Stimulated activated effector memory CD8-positive, alpha-beta T cell treated with anti-CD3 and anti-CD28 coated beads, Interleukin-12 subunit alpha, Interleukin-12 subunit beta, amount 100 ng/mL, for 72 hours (primary cell): ENCODE measurements at regions not wholly inside any gene's neighbourhood (a gene's known extent, or its start where the extent isn't known, plus 50 kb on each side); places are given as distances from the start of the nearest gene placed in this dataset.

Experiments used
- ATAC-seq: fragments of 150-1000 bp; cut with Tn5 transposase; 2 replicates; pipeline ENCODE4 v1.10.0; 2021
- DNase-seq, 2 donors: peaks; one replicate each; pipeline ENCODE4 v3.0.0; 2021 to 2022; ENCODE audit warnings: low spot score in 2 of 2
- H3K27ac Mint-ChIP-seq: one replicate; pipeline ENCODE4 v1.8.0; 2022; ENCODE audit warnings: mild to moderate bottlenecking, mixed read lengths
- H3K36me3 Mint-ChIP-seq: one replicate; pipeline ENCODE4 v1.8.0; 2022; ENCODE audit warnings: mild to moderate bottlenecking, mixed read lengths
- H3K4me1 Mint-ChIP-seq: one replicate; pipeline ENCODE4 v1.8.0; 2022; ENCODE audit warnings: mixed read lengths
- H3K4me3 Mint-ChIP-seq: one replicate; pipeline ENCODE4 v1.8.0; 2022; ENCODE audit warnings: mild to moderate bottlenecking, mixed read lengths
- H3K9me3 Mint-ChIP-seq: one replicate; pipeline ENCODE4 v1.8.0; 2022; ENCODE audit warnings: mixed read lengths

- peaks cover 2% of the 10 kb centered on the region for H3K9me3 Mint-ChIP-seq
- no peak for DNase-seq
These were observed 323.9 kb upstream of the GBE1 start for GRCh38 chr3:82085356-82085755.

GRCh38 chr3:82084824-82085223 is 323.4 kb upstream of the GBE1 start:
- Mint-ChIP-seq H3K9me3 (peaks cover 2% of the 10 kb centered on the region), H3K4me1 (no peaks in the 10 kb centered on the region), H3K36me3 (no peaks in the 10 kb centered on the region), H3K4me3 (no peak overlapping the region), H3K27ac (no peak overlapping the region)
- no peak for ATAC-seq
- DNase-seq = no peak

More at GRCh38 chr3:82085356-82085755, 323.9 kb upstream of the GBE1 start:
- no peak for ATAC-seq
- H3K27ac Mint-ChIP-seq = no peak overlapping the region
- H3K4me1 Mint-ChIP-seq = no peaks in the 10 kb centered on the region
- no peak overlapping the region for H3K4me3 Mint-ChIP-seq
- no peaks in the 10 kb centered on the region for H3K36me3 Mint-ChIP-seq

DNA sequence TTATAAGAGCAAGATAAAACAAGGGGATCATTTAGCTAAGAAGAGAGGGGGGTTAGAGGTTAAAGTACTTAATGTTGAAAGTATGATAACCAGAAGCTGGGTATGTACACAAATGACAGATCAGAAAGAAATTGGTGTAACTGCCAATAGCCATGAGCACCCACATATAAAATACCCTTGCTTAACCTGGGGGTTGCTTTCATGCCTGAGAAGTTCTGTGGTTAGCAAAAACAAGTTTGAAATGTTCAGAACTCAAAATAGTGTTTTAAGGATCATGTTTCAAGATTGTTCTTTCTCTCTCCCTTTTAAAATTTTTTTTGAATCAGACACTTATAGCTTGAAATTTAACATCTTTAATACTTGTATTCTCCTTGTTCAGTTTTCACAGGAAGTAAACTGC is 321.4 kb upstream of the GBE1 start:
- H3K27ac Mint-ChIP-seq = no peak overlapping the region
- H3K9me3 Mint-ChIP-seq = peaks cover under 1% of the 10 kb centered on the region
- ATAC-seq = no peak
- no peak for DNase-seq
- H3K4me1 Mint-ChIP-seq = no peaks in the 10 kb centered on the region
- H3K36me3 Mint-ChIP-seq = no peaks in the 10 kb centered on the region
- no peak overlapping the region for H3K4me3 Mint-ChIP-seq

GRCh38 chr3:82081351-82081750 is 319.9 kb upstream of the GBE1 start:
- Mint-ChIP-seq H3K9me3 (no peaks in the 10 kb centered on the region), H3K27ac (no peak overlapping the region), H3K36me3 (no peaks in the 10 kb centered on the region), H3K4me3 (no peak overlapping the region), H3K4me1 (no peaks in the 10 kb centered on the region)
- DNase-seq = no peak
- no peak for ATAC-seq

- no peaks in the 10 kb centered on the region for H3K36me3 Mint-ChIP-seq
- H3K4me3 Mint-ChIP-seq = no peak overlapping the region
- no peaks in the 10 kb centered on the region for H3K4me1 Mint-ChIP-seq
- no peak overlapping the region for H3K27ac Mint-ChIP-seq
- H3K9me3 Mint-ChIP-seq = no peaks in the 10 kb centered on the region
- DNase-seq (no peak), ATAC-seq (no peak)
These were observed 319.3 kb upstream of the GBE1 start for GRCh38 chr3:82080792-82081191.

GRCh38 chr3:82080261-82080660 is 318.8 kb upstream of the GBE1 start:
- Mint-ChIP-seq H3K27ac (no peak overlapping the region), H3K4me1 (no peaks in the 10 kb centered on the region), H3K36me3 (no peaks in the 10 kb centered on the region), H3K4me3 (no peak overlapping the region), H3K9me3 (no peaks in the 10 kb centered on the region)
- no peak for DNase-seq
- ATAC-seq = no peak

GRCh38 chr3:82079335-82079890 is 318.0 kb upstream of the GBE1 start:
- H3K9me3 Mint-ChIP-seq = no peaks in the 10 kb centered on the region

DNA sequence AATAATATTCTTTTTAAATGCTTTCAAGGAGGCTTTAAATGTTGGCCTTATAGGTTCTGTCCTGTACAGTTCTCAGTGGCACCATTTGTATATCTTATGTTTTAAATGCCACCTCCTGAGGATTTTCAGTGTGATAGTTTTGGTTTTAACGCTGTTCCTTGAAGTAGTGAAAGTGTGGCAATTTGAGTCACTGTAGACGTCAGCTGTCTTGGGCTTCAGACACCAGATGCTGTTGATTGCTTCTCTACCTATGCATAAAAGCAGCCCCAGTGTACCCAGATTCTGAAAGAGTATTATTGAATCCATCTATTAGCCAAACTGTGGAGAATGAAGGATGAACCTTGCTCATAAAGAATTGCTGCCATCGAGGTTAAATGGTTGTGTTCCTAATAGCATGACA is 316.8 kb upstream of the GBE1 start:
- Mint-ChIP-seq H3K4me3 (no peak overlapping the region), H3K36me3 (no peaks in the 10 kb centered on the region), H3K27ac (no peak overlapping the region), H3K9me3 (no peaks in the 10 kb centered on the region), H3K4me1 (no peaks in the 10 kb centered on the region)
- DNase-seq = no peak
- no peak for ATAC-seq

More at GRCh38 chr3:82079335-82079890, 318.0 kb upstream of the GBE1 start:
- H3K4me1 Mint-ChIP-seq = no peaks in the 10 kb centered on the region
- ATAC-seq (no peak), DNase-seq (no peak)
- no peak overlapping the region for H3K4me3 Mint-ChIP-seq
- H3K27ac Mint-ChIP-seq = no peak overlapping the region
- H3K36me3 Mint-ChIP-seq = no peaks in the 10 kb centered on the region

GRCh38 chr3:82067420-82067819 is 306.0 kb upstream of the GBE1 start:
- peaks cover 5% of the 10 kb centered on the region for H3K9me3 Mint-ChIP-seq
- ATAC-seq = no peak
- no peaks in the 10 kb centered on the region for H3K4me1 Mint-ChIP-seq
- DNase-seq = no peak
- no peaks in the 10 kb centered on the region for H3K36me3 Mint-ChIP-seq
- H3K27ac Mint-ChIP-seq = no peak overlapping the region
- H3K4me3 Mint-ChIP-seq = no peak overlapping the region

DNA sequence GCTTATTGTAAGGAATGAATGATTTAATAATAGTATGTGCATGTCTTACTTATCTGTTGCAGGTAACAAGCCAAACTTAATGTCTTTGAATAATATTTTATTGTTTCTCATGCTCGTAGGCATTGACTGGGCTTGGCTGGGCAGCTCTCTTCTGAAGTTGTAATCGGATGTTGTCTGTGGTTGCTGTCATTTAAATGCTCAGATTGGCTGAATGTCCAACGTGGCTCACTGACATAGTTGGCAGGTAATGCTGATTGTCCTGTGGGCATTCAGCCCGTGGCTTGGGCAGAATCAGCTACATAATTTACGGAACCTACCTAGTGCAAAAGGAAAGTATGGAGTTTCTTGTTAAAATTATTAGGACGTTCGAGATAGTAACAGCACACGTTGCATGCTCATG is 297.4 kb upstream of the GBE1 start:
- DNase-seq (no peak), ATAC-seq (no peak)
- Mint-ChIP-seq H3K27ac (no peak overlapping the region), H3K4me3 (no peak overlapping the region), H3K4me1 (no peaks in the 10 kb centered on the region), H3K36me3 (no peaks in the 10 kb centered on the region), H3K9me3 (no peaks in the 10 kb centered on the region)

DNA sequence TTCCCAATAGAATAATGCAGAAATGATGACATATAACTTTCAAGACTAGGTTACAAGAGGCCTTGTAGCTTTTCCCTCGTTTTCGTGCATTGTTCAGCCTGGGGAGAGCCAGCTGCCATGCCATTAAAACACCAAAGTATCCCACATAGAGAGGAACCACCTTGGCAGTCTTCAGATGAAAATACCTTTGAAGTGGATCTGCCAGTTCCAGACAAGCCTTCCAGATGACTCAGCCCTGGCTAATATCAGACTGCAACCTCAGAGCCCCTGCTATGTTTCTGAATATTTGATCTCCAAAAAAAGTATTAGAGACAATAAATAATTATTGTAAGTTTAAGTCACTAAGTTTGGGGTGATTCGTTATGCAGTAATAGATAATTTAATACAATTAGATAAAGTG is 294.3 kb upstream of the GBE1 start:
- no peak for DNase-seq
- H3K4me3 Mint-ChIP-seq = no peak overlapping the region
- H3K9me3 Mint-ChIP-seq = no peaks in the 10 kb centered on the region
- ATAC-seq = no peak
- no peaks in the 10 kb centered on the region for H3K4me1 Mint-ChIP-seq
- no peaks in the 10 kb centered on the region for H3K36me3 Mint-ChIP-seq
- H3K27ac Mint-ChIP-seq = no peak overlapping the region

DNA sequence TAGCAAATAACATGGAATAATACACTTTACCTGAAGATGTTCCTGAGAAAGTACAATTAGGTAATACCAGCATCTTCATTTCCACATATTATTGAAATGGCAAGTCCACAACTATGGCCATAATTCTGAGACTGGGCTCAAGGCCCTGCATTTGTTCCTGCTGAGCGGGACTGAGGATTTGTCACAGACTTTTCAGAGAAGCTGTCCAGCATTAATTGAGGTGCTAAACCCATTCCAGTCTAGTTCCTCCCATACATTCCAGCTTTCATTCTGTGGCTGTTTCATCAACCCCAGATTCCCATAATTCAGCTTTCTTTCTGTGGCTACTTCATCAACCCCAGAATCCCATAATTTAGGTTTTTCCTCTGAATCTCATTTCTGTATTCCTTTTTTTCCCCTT is 293.4 kb upstream of the GBE1 start:
- no peaks in the 10 kb centered on the region for H3K36me3 Mint-ChIP-seq
- DNase-seq (no peak), ATAC-seq (no peak)
- no peaks in the 10 kb centered on the region for H3K4me1 Mint-ChIP-seq
- H3K4me3 Mint-ChIP-seq = no peak overlapping the region
- H3K27ac Mint-ChIP-seq = no peak overlapping the region
- H3K9me3 Mint-ChIP-seq = no peaks in the 10 kb centered on the region

DNA sequence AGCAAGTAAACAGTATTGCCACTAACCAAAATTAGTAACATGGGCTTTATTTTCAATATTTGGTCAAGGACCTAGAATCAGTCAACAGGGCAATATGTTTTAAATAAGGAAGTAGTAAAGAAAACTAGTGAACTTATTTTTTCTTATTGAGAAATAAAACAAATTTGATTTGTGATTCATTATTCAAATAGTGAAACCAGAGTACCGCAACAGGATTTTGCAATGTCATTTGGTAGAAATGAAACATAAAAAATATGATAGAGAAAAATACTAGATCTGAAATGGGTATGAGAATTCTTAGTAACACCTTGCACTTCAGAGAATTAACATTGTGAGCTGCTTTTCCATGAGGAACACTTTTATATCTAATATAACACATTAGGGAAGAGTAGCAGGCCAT is 291.8 kb upstream of the GBE1 start:
- Mint-ChIP-seq H3K27ac (no peak overlapping the region), H3K9me3 (peaks cover 4% of the 10 kb centered on the region), H3K4me3 (no peak overlapping the region), H3K4me1 (no peaks in the 10 kb centered on the region), H3K36me3 (no peaks in the 10 kb centered on the region)
- ATAC-seq (no peak), DNase-seq (no peak)

- no peak overlapping the region for H3K4me3 Mint-ChIP-seq
- ATAC-seq = no peak
These were observed 288.9 kb upstream of the GBE1 start for GRCh38 chr3:82050382-82050781.

GRCh38 chr3:82048711-82049110 is 287.3 kb upstream of the GBE1 start:
- H3K36me3 Mint-ChIP-seq = no peaks in the 10 kb centered on the region
- no peaks in the 10 kb centered on the region for H3K4me1 Mint-ChIP-seq
- ATAC-seq = no peak
- peaks cover 4% of the 10 kb centered on the region for H3K9me3 Mint-ChIP-seq
- H3K27ac Mint-ChIP-seq = no peak overlapping the region
- DNase-seq = no peak
- no peak overlapping the region for H3K4me3 Mint-ChIP-seq

More at GRCh38 chr3:82050382-82050781, 288.9 kb upstream of the GBE1 start:
- Mint-ChIP-seq H3K36me3 (no peaks in the 10 kb centered on the region), H3K9me3 (peaks cover 4% of the 10 kb centered on the region), H3K27ac (no peak overlapping the region), H3K4me1 (no peaks in the 10 kb centered on the region)
- DNase-seq = no peak

- Mint-ChIP-seq H3K36me3 (no peaks in the 10 kb centered on the region), H3K9me3 (peaks cover 6% of the 10 kb centered on the region), H3K4me3 (no peak overlapping the region), H3K4me1 (no peaks in the 10 kb centered on the region), H3K27ac (no peak overlapping the region)
- no peak for ATAC-seq
- no peak for DNase-seq
These were observed 283.7 kb upstream of the GBE1 start for GRCh38 chr3:82044930-82045705.
